GM12864 (cell line): ENCODE measurements at regions not wholly inside any gene's neighbourhood (a gene's known extent, or its start where the extent isn't known, plus 50 kb on each side); places are given as distances from the start of the nearest gene placed in this dataset.

Experiments used
- DNase-seq: peaks from one replicate; pipeline ENCODE4 v3.0.0-alpha.2; 2011; ENCODE audit warnings: low read depth
- H3K4me3 ChIP-seq: 2 replicates; pipeline ENCODE4 v1.5.1; 2011; ENCODE audit warnings: mild to moderate bottlenecking, low read depth, low read length, control low read depth
- TF ChIP-seq, protein P1 (sequence below): IDR thresholded peaks from 2 replicates; pipeline ENCODE4 v1.5.1; 2011; ENCODE audit warnings: low read depth, mild to moderate bottlenecking, moderate library complexity, low read length, control low read depth, inconsistent platforms; ENCODE audit errors: missing control alignments

DNA sequence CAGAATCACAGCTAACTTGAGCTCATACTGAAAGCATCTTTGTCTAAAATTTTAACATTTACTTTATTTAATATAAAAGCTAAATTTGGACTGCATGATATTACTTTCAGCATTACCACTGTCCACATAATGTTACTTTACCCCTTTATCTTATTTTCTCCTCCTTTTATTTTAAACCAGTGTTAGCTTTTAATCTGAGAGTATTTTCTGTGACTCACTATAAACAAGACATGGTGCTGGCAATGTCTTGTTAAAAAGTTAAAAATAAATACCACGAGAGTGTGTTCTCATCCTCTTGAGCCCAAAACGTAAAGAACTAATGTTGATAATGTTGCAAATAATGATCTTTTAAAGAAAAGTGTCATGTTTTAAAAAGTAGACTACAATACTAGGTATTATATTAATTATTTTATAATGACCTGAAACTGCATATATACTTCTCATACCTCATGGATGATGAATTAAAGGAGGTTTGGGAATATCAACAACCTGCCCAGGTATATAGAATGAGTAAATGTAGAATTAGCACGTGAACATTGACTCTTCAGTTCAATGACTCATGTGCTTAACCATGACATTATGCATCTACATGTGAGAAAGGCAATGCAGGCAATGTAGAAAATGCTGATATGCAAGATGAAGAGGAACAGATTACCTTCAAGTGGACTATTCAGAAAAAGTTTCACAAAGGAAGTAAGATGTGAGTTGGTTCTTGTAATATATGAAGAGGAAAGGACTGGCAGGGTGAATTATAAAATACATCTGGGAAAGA is 454.1 kb upstream of the ADGRL3 start:
- TF ChIP-seq, protein P1, sequence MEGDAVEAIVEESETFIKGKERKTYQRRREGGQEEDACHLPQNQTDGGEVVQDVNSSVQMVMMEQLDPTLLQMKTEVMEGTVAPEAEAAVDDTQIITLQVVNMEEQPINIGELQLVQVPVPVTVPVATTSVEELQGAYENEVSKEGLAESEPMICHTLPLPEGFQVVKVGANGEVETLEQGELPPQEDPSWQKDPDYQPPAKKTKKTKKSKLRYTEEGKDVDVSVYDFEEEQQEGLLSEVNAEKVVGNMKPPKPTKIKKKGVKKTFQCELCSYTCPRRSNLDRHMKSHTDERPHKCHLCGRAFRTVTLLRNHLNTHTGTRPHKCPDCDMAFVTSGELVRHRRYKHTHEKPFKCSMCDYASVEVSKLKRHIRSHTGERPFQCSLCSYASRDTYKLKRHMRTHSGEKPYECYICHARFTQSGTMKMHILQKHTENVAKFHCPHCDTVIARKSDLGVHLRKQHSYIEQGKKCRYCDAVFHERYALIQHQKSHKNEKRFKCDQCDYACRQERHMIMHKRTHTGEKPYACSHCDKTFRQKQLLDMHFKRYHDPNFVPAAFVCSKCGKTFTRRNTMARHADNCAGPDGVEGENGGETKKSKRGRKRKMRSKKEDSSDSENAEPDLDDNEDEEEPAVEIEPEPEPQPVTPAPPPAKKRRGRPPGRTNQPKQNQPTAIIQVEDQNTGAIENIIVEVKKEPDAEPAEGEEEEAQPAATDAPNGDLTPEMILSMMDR, result no peak
- no peak for DNase-seq
- H3K4me3 ChIP-seq, result no peak overlapping the region

DNA sequence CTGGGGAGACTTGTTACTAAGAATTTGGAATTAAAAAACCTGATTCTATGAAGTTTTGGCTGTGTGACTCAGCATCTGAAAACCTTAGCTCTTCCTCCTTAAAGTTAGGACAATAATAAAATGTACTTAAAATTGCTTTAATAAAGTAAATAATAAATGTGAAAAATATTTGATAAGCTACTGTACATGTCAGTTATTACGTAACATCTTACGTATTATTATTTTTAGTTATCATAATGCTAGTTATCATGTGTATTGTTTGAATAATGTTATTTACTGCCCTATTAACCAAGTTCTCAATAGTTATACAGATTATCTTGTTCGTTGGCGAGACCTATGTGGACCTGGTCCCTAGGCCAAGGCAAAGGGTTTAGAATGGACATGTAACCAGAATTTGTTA is 449.2 kb upstream of the ADGRL3 start:
- DNase-seq, result no peak
- no peak overlapping the region for H3K4me3 ChIP-seq
- TF ChIP-seq, protein P1, result no peak

DNA sequence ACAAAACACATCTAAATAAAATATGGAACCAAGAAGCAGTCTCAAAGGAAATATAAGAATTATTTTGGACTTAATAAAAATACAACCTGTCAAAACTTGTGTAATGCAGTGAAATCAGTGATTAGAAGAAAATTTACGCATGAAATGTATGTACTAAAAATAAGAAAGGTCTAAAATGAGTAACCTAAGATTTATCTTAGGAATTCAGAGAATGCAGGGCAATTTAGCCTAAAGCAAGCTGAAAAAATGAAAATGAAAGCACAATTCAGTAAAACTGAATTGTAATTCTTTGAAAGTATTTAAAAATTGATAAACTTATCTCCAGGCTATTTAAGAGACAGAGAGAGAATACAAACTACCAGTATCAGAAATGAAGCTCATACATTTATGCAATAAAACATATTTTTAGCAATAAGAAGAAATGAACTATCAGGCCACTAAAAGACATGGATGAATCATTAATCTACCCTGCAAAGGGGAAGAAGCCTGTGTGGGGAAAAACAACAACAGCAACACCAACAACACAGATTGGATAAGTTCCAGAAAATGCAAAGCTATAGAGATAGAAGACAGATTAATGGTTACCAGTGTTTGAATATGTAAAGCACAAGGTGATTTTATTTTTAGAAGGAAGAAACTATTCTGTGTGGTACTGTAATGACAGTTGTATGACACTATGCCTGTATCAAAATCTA is 442.0 kb upstream of the ADGRL3 start:
- TF ChIP-seq, protein P1, result no peak
- H3K4me3 ChIP-seq, result no peak overlapping the region
- DNase-seq, result no peak

DNA sequence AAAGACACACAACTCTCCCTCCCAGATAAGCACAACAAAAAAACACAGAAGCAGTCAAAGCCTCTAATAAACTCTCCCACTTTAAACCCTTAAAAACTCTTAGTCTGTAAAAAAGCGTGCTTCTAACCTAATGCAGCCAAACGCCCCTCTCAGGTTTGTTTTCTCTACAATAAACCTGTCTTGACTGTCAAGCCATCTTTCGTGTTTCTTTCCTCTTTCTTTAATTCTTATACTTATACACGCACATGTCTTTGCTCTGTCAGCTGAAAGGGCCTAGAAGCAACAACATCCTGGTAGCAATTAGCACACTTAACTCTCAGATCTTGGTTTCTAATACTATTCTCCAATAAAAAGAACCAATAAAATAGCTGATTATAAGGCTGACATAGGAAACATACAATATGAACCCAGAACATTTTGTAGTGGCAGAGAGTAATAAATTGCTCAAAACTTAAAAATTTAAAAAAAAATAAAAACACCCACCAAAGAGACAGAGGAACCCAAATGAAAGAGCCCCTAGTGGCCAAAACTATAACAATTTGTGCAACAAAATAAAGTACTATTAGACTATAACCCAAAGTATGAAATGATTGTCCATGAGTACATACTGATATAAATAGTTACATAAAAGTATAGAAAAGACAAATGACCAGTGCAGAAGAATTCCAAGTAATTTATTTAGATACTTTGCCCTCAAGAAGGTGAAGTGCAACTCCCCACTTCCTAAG is 440.4 kb upstream of the ADGRL3 start:
- TF ChIP-seq, protein P1, result no peak
- DNase-seq, result no peak
- no peak overlapping the region for H3K4me3 ChIP-seq

DNA sequence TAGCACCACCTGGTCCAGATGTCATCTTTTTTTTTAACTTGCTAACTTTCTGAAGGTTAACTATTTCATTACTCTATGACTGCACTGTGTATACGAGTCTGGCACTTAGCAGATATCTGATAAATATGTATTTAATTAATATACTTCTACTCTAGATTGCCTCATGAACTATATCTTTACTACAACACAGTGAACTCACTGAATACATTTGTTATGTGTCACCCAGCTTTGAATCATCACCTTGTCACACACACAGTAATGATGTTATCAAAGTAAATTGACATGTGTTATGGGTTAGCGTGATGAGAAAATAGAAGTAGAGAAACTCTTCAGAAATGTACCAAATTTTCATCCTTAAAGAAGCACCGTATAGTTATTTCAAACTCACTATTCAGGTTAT is 419.3 kb upstream of the ADGRL3 start:
- no peak for DNase-seq
- H3K4me3 ChIP-seq, result no peak overlapping the region
- TF ChIP-seq, protein P1, result no peak

DNA sequence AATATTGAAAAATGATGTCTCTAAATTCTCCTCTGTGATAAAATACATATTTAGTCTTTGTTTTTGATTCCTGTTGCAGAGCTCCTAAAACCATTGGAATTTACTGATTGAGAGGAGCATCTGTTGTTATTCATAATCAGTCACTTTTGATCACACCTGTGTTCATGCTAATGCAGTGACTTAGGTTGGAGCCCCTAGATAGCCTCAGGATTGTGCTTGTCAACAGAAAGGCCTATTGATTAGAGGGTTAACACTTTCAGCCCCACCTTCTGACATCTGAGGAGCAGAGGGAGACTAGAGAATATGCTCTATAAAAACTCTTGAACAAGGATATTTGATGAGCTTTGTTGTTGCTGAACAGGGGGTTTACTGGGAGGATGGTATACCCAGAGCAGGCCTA is 409.5 kb upstream of the ADGRL3 start:
- TF ChIP-seq, protein P1, result no peak
- no peak overlapping the region for H3K4me3 ChIP-seq
- no peak for DNase-seq
